ENCODE measurements at regions not wholly inside any gene's neighbourhood (a gene's known extent, or its start where the extent isn't known, plus 50 kb on each side); places are given as distances from the start of the nearest gene placed in this dataset.

- TF ChIP-seq TBL1XR1 (IDR thresholded peaks at IDR 0.05; ENCODE audit: borderline replicate concordance, low read length, partially characterized antibody), result no peak
- no peak for TF ChIP-seq EZH2 (conservative IDR thresholded peaks at IDR 0.05; ENCODE audit: low read depth, low read length)
- TF ChIP-seq TEAD2 (CRISPR knock-in tag; IDR thresholded peaks at IDR 0.05), result no peak
- TF ChIP-seq ATF3 (CRISPR knock-in tag; IDR thresholded peaks at IDR 0.05), result no peak
Measured at GRCh38 chr1:218898921-218899320, 274.8 kb upstream of the LYPLAL1 start.

Data from HepG2 (cell line).